Uterus (tissue), 3 donors: ENCODE measurements at regions not wholly inside any gene's neighbourhood (a gene's known extent, or its start where the extent isn't known, plus 50 kb on each side); places are given as distances from the start of the nearest gene placed in this dataset.

Experiments
- DNase-seq, 2 donors: peaks; one replicate each; pipeline ENCODE4 v3.0.0-alpha.2; 2019 to 2020
- H3K27ac ChIP-seq, 2 donors: fragments of 200-600 bp; sonication (generic); 1 replicate in 1 of 2; 2 replicates in 1 of 2; pipeline ENCODE4 v1.5.1; 2016 to 2018
- H3K27me3 ChIP-seq, 2 donors: fragments of 200-600 bp; sonication (generic); one replicate each; pipeline ENCODE4 v1.5.1; 2018 to 2019; ENCODE audit warnings: control low read depth in 1 of 2
- H3K36me3 ChIP-seq, 2 donors: fragments of 200-600 bp; sonication (generic); one replicate each; pipeline ENCODE4 v1.5.1; 2019; ENCODE audit warnings: control low read depth in 1 of 2
- H3K4me1 ChIP-seq, 2 donors: fragments of 200-600 bp; sonication (generic); one replicate each; pipeline ENCODE4 v1.5.1; 2018 to 2019; ENCODE audit warnings: control low read depth in 1 of 2
- H3K4me3 ChIP-seq, 2 donors: fragments of 200-600 bp; sonication (generic); 1 replicate in 1 of 2; 2 replicates in 1 of 2; pipeline ENCODE4 v1.5.1; 2018 to 2019; ENCODE audit warnings: mild to moderate bottlenecking in 1 of 2
- H3K9me3 ChIP-seq, 2 donors: fragments of 200-600 bp; sonication (generic); one replicate each; pipeline ENCODE4 v1.5.1; 2019; ENCODE audit warnings: control low read depth in 1 of 2
- POLR2A ChIP-seq, 2 donors: fragments of 450-650 bp; IDR thresholded peaks; one replicate each; pipeline ENCODE4 v1.6.1; 2016; ENCODE audit warnings: antibody characterized with exemption in 2 of 2, mild to moderate bottlenecking in 1 of 2, moderate library complexity in 1 of 2
- intact Hi-C: fragments of 100-400 bp; cut with DNase I; formaldehyde crosslinking; loops from one replicate; pipeline ENCODE4 v1.15.1; 2023; ENCODE audit warnings: low total_unique reads
- TF ChIP-seq, protein P1 (sequence below), 4 experiments: fragments of 200-600 bp in 2 of 4; fragments of 450-650 bp in 2 of 4; sonication (generic) in 2 of 4; IDR thresholded peaks; one replicate each; pipeline ENCODE4 v1.5.1; 2016 to 2019; ENCODE audit warnings: antibody characterized with exemption in 4 of 4, mild to moderate bottlenecking in 2 of 4, moderate library complexity in 1 of 4
- donor health status: DM: yes; HTN: yes; CAD: no.

DNA sequence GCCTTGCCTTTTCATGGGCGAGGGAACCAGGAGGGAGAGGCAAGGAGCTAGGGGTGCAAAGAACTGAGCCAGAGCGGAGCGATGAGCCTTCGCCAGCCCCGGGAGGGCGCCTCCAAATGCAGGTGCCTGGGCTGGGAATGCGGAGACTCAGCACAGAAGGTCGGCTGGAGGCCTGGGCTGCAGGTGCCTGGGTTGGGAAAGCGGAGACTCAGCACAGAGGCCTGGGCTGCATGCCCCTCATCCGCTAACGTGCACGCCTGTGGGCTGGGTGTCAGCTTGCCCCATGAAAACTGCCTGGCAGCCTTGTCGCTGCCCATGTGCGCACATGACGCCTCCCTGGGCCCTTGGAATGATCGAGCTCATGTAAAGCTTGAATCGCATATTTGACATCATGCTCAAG, 51.8 kb downstream of the POM121L12 start:
- H3K27me3 ChIP-seq, result no peaks in the 10 kb centered on the region
- no peak overlapping the region for H3K27ac ChIP-seq
- H3K4me3 ChIP-seq, result no peak overlapping the region
- no peak for DNase-seq
- TF ChIP-seq POLR2A (IDR thresholded peaks at IDR 0.05), result no peak
- TF ChIP-seq, protein P1, sequence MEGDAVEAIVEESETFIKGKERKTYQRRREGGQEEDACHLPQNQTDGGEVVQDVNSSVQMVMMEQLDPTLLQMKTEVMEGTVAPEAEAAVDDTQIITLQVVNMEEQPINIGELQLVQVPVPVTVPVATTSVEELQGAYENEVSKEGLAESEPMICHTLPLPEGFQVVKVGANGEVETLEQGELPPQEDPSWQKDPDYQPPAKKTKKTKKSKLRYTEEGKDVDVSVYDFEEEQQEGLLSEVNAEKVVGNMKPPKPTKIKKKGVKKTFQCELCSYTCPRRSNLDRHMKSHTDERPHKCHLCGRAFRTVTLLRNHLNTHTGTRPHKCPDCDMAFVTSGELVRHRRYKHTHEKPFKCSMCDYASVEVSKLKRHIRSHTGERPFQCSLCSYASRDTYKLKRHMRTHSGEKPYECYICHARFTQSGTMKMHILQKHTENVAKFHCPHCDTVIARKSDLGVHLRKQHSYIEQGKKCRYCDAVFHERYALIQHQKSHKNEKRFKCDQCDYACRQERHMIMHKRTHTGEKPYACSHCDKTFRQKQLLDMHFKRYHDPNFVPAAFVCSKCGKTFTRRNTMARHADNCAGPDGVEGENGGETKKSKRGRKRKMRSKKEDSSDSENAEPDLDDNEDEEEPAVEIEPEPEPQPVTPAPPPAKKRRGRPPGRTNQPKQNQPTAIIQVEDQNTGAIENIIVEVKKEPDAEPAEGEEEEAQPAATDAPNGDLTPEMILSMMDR (IDR thresholded peaks at IDR 0.05), result no peak
- intact Hi-C loops, result no loop called here
- no peaks in the 10 kb centered on the region for H3K4me1 ChIP-seq
- H3K9me3 ChIP-seq, result no peaks in the 10 kb centered on the region
- no peaks in the 10 kb centered on the region for H3K36me3 ChIP-seq

DNA sequence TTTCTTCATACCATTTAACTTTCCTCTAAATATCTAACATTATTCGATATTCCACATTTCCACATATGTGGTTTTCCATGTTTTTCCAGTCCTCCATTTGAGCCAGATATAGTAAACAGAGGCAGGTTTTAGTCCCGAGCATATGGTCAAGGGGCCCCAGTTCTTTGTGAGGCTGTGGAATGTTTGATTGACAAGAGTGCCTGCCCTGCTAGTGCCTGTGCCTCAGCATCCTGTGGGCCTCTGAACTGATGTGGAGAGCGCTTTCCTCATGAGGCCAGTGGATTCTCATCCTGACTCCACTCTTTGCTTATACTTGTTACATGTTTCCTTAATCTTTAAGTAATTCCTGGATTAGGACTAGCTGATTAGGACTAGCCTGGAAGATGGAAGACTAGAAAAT, 58.8 kb downstream of the POM121L12 start:
- Histone ChIP-seq H3K4me1 (no peaks in the 10 kb centered on the region), H3K27ac (no peak overlapping the region), H3K36me3 (no peaks in the 10 kb centered on the region), H3K27me3 (no peaks in the 10 kb centered on the region), H3K9me3 (no peaks in the 10 kb centered on the region), H3K4me3 (no peak overlapping the region)
- intact Hi-C loops, result no loop called here
- DNase-seq, result no peak
- no peak for TF ChIP-seq POLR2A (IDR thresholded peaks at IDR 0.05)
- TF ChIP-seq, protein P1 (IDR thresholded peaks at IDR 0.05), result no peak

DNA sequence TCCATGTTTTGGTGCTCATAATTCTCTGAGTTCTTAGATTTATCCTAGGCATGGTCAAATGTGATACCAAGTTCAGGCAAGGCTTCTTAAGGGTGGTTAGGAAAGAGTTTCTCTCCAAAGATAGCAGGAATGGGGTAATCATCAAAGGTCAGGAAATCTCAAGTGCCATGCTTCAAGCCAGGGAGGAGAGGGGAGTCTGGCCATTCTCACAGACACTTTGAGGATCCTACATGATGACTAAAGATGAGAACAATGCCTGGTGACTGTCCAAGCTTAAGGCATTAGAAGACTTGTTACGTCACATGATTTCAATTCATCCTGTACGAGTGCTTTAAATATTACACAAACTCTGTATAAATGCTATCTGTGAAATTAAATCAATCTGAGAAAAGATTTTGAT, 59.4 kb downstream of the POM121L12 start:
- H3K27me3 ChIP-seq, result no peaks in the 10 kb centered on the region
- no peaks in the 10 kb centered on the region for H3K4me1 ChIP-seq
- TF ChIP-seq, protein P1 (IDR thresholded peaks at IDR 0.05), result no peak
- TF ChIP-seq POLR2A (IDR thresholded peaks at IDR 0.05), result no peak
- H3K9me3 ChIP-seq, result no peaks in the 10 kb centered on the region
- intact Hi-C loops, result no loop called here
- no peaks in the 10 kb centered on the region for H3K36me3 ChIP-seq
- H3K27ac ChIP-seq, result no peak overlapping the region
- no peak overlapping the region for H3K4me3 ChIP-seq
- no peak for DNase-seq

DNA sequence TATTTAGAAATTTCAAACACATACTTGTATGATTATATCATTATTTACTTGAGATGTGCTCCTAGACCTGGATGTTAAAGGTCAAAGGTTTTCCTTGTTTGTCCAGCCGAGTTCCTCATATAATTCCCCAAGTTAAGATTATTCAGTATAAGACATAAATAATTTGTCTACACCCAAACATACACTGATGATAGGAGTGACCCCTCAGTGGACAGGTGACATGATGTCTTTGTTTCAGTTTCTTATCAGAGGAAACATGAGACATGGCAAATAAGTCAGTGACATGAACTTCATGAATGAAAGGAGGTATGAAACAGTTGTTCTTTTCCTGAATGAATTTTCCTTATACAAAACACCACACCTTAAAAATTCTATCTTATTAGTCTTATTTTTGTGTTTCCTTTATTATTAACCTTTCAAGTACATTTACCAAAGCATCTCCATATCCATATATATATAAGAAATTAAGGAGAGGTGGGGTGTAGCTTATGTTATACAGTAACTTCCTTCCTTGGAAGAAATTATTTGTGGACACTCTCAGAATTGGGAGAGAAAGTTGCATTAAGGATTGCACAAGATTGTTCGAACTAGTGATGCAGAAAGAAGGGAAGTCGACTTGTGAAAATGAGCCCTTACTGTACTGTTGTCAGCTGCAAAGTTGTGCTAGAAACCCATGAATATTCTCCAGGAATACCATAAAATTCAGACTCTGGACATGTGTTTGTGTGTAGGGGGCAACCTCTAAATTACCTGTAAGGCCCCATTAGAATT, 60.5 kb downstream of the POM121L12 start:
- no peaks in the 10 kb centered on the region for H3K27me3 ChIP-seq
- H3K27ac ChIP-seq, result no peak overlapping the region
- intact Hi-C loops, result no loop called here
- no peak for DNase-seq
- H3K4me1 ChIP-seq, result no peaks in the 10 kb centered on the region
- H3K4me3 ChIP-seq, result no peak overlapping the region
- no peaks in the 10 kb centered on the region for H3K9me3 ChIP-seq
- TF ChIP-seq POLR2A (IDR thresholded peaks at IDR 0.05), result no peak
- TF ChIP-seq, protein P1 (IDR thresholded peaks at IDR 0.05), result no peak
- no peaks in the 10 kb centered on the region for H3K36me3 ChIP-seq

DNA sequence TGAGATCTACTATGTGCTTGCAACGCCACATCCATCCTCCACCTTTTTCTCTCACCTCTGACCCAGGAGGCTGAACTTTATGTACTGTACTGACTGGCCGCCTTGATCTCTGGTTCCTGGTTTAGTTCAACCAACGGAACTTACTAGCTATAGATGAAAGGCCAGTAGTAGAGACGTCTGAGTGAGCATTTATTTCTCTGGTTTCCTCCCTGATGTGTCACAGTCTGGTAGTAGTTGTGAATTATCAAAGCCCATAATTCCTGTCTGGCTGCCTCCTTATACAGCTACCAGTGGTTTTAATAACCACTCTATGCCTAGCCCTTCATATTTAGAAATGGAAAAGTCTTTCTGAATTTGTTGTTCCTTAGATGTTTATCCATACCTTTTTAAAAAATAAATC, 64.7 kb downstream of the POM121L12 start:
- no peak for DNase-seq
- no peak overlapping the region for H3K4me3 ChIP-seq
- H3K9me3 ChIP-seq, result no peaks in the 10 kb centered on the region
- H3K36me3 ChIP-seq, result no peaks in the 10 kb centered on the region
- TF ChIP-seq, protein P1 (IDR thresholded peaks at IDR 0.05), result no peak
- no peak for TF ChIP-seq POLR2A (IDR thresholded peaks at IDR 0.05)
- no peaks in the 10 kb centered on the region for H3K27me3 ChIP-seq
- intact Hi-C loops, result no loop called here
- no peak overlapping the region for H3K27ac ChIP-seq
- H3K4me1 ChIP-seq, result no peaks in the 10 kb centered on the region
